NCI-H748 treated with DMSO at 0.1 percent for 48 hours (cell line): ENCODE measurements at regions not wholly inside any gene's neighbourhood (a gene's known extent, or its start where the extent isn't known, plus 50 kb on each side); places are given as distances from the start of the nearest gene placed in this dataset.
A peak's percentile ranks its signal among the peaks of the same experiment; 100 is the strongest.
"Not testable (repeated sequence)": the region's sequence is repeated elsewhere in the genome, so short reads cannot be mapped to it uniquely, and the experiment has no call there.

ENCODE experiments used
- DNase-seq: peaks from one replicate; lab custom pipeline; 2025; lab: John Stamatoyannopoulos, UW

GRCh38 chr16:9647981-9648701 is 534.1 kb downstream of the GRIN2A start:
- DNase-seq, result peak; percentile 32

- no peak for DNase-seq
Observed at GRCh38 chr16:9650284-9650683, 531.9 kb downstream of the GRIN2A start.

GRCh38 chr16:9655051-9655450 is 527.2 kb downstream of the GRIN2A start:
- no peak for DNase-seq

GRCh38 chr16:9657641-9658040 is 524.6 kb downstream of the GRIN2A start:
- DNase-seq, result no peak

DNA sequence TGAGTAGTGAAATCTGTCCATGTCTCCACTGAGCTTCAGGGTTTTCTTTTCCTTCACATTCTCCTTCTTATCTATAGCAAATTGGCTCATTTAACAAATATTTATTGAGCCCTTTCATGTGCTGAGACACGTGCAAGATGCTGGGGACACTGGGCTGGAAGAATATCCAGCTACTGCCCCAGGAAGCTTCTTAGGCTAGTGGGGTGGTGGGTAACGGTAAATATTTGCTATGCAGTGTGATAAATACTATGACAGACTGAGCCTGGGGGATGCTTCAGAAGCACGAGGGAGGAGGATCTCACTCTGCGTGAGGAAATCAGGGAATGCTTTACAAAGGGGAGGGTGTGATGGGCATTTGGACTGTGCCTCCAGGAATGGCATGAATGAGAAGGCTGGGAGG is 524.1 kb downstream of the GRIN2A start:
- no peak for DNase-seq

DNA sequence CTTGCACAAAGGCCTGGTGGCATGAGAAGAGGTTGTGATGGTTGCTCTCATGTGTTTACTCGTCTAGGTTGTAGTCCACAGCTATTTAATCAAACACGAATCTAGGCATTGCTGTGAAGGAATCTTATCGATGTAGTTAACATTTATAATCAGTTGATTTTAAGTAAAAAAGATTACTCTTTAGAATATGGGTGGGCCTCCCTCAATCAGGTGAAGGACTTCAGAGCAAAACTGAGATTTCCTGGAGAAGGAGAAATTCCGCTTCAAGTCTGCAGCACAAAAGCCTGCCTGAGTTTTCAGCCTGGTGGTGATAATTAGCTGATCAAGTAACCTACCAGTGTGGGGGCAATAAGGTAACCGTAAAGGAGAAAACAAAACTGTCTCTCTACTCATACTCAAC is 523.6 kb downstream of the GRIN2A start:
- DNase-seq, result no peak

DNA sequence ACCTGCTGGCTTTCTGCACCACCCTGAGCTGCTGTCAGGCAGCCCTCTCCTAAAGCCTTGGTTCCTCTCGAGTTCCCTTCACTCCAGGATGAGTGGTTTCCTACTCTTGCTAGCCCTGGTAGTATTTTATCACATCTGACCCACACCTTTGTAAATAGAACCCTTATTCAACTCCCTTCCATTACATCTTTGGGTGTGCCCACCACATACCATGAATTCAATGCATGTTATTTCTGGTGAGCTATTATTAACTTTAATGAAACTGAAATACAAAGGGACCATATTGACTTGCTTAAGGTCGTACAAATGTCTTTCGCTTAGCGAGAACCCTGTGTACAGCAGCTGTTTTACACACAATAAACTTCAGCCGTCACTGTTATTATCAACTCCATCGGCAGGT is 521.3 kb downstream of the GRIN2A start:
- peak; percentile 90 for DNase-seq

- no peak for DNase-seq
Observed at GRCh38 chr16:9661336-9662017, 520.8 kb downstream of the GRIN2A start.

DNA sequence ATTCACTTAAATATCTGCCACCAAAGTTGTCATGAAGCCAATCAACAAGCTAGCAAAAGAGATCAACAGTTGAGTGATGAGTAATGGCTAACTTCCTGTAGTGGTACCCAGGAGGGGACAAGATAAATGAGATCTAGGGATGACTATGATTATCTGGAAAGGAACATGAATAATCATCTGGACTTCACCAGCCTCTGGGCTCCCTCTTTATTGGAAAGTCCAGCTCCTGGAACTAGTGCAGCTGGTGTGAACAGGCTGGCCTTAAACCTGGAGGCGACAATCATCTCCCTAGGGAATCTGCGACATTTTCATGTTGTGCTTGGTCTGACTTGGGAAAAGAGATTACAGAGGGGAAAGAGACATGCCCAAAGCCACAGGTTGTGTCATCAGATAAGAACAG is 518.6 kb downstream of the GRIN2A start:
- no peak for DNase-seq

GRCh38 chr16:9665851-9666271 is 516.4 kb downstream of the GRIN2A start:
- peak; percentile 67 for DNase-seq

DNA sequence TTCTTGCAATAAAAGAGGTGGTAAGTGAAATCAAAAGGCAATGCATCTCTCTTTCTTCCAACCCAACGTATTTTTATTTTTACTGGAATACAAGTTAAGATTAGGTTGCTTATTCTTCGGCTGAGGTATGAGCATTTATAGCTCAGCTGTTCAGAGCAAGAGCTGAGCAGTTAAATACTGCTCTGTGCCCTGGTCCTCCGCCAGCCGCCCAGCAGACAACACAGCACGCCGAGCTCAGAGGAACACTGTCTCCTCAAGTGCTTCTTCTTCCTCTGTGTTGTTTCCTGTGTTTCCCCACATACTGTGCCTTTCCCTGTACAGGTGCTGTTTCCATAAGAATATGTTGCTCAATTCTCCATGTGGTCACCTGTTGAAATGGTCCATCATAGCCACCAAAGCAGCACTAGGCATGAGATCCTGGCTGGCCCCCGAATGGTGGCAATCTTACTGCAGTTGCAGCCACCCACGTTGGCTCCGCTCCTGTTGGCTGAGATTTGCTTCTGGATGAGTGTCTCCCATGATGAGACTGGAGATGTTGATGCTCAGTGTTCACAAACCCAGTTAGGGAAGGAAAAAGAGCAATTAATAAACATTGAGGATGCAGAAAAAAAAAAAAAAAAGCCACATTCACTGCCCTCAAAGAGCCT is 515.3 kb downstream of the GRIN2A start:
- DNase-seq, result peak; percentile 16

- DNase-seq, result no peak
Observed at GRCh38 chr16:9670033-9670432, 512.2 kb downstream of the GRIN2A start.

DNA sequence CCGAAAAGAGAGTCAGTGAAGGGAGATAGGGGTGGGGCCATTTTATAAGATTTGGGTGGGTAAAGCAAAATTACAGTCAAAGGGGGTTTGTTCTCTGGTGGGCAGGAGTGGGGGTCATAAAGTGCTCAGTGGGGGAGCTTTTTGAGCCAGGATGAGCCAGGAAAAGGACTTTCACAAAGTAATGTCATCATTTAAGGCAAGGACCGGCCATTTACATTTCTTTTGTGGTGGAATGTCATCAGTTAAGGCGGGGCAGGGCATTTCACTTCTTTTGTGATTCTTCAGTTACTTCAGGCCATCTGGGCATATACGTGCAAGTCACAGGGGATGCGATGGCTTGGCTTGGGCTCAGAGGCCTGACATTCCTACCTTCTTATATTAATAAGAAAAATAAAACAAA is 511.6 kb downstream of the GRIN2A start:
- DNase-seq, result not testable (repeated sequence)

DNA sequence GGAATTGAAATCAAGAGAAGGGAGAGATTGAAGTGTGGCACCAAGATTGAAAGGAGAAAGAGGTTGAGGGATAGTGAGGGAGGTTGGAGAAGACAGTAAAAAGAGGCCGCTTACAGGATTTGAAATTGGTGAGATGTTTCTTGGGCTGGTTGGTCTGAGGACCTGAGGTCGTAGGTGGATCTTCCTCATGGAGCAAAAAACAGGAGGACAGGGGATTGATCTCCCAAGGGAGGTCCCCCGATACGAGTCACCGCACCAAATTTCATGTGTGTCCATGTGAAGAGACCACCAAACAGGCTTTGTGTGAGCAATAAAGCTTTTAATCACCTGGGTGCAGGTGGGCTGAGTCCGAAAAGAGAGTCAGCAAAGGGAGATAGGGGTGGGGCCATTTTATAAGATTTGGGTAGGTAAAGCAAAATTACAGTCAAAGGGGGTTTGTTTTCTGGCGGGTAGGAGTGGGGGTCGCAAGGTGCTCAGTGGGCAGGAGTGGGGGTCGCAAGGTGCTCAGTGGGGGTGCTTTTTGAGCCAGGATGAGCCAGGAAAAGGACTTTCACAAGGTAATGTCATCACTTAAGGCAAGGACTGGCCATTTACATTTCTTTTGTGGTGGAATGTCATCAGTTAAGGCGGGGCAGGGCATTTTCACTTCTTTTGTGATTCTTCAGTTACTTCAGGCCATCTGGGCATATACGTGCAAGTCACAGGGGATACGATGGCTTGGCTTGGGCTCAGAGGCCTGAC is 505.5 kb downstream of the GRIN2A start:
- DNase-seq, result not testable (repeated sequence)

- no peak for DNase-seq
Observed at GRCh38 chr16:9677301-9677653, 505.0 kb downstream of the GRIN2A start.

- DNase-seq, result no peak
Observed at GRCh38 chr16:9679213-9679767, 502.9 kb downstream of the GRIN2A start.

DNA sequence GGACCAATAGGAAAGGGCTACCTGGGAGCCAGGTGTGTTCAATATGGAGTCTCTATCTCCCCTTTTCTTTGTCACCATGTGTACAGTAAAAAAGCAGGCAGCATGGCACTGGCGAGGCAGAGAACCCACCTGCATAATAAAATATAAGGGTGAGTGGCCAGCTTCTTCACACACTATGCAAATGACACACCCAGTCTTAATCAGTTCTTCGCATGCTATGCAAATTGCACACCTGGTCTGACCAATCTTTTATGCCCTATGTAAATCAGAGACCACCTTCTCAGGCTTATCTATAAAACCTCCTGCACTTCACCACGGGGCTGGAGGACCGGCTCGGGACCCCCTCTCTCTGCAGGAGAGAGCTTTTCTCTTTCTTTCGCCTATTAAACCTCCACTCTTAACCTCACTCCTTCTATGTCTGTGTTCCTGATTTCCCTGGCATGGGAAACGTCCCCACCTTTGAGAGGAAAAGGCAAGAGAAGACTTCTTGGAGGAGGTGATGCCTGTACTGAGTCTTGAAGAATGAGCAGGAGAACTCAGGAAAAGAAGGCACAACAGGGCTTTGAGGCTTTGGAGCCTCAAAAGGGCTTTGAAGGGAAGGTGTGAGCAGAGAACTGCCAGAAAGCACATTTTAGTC is 502.1 kb downstream of the GRIN2A start:
- no peak for DNase-seq

DNA sequence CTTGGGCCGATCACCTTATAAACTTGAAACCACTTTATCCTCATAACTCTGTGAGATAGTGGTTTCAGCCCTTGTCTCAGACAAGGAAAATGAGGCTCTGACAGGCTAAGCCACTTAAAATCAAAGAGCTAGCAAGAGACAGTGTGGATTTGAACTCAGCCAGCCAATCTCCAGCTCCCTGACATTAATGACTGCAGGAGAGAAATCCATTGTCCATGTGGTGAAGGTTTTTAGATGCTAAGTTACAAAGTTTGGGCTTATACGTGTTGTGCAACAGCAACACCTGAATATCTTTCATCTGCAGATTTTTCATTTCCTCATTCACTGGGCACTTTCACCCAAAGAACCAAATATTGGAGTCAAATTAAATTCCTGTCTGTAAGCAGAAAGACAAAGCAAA is 501.3 kb downstream of the GRIN2A start:
- no peak for DNase-seq

DNA sequence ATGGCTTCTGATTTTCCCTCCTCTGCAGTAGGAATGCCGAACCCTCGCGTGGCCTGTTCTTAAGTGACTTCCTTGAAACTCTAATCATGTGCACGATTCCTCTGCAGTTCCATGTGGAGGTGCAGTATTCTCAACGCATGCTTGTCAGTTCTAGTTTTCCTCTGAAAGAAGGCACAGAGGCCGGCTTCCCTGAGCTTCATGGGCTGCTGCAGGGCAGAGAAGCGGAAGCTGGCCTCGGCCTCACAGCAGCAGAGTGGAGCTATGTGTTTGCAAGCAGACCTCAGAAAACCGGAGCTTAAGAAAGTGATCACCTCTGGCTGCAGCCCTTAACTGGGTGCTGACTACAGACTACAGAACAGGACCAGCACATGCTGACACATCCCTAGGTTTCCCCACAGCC is 500.7 kb downstream of the GRIN2A start:
- no peak for DNase-seq

DNA sequence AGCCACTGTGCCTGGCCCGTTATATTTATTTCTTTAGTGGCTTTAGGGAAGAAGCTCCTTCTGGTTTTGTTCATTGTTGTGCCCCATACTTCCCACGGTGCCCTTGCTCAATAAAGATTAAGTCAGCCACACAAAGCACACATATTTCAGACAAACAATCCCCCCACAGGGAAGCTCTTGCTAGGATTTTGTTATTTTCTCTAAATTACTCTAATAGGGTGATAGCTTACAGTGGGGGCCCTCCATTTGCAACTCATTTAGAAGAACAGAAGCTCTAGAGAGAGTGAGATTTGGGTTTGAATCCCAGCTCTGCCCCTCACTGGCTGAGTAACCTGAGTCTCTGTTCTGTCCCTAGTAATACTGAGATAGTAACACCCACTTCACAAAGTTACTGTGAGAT is 499.9 kb downstream of the GRIN2A start:
- DNase-seq, result no peak

GRCh38 chr16:9683677-9684076 is 498.6 kb downstream of the GRIN2A start:
- DNase-seq, result no peak
